Activated naive CD8-positive, alpha-beta T cell treated with anti-CD3 and anti-CD28 coated beads, Interleukin-2, amount 50 U/mL, for 24 hours (primary cell): ENCODE measurements at regions not wholly inside any gene's neighbourhood (a gene's known extent, or its start where the extent isn't known, plus 50 kb on each side); places are given as distances from the start of the nearest gene placed in this dataset.

Source experiments
- ATAC-seq: fragments of 150-1000 bp; cut with Tn5 transposase; one replicate; pipeline ENCODE4 v1.10.0; 2021
- DNase-seq: peaks from one replicate; pipeline ENCODE4 v3.0.0; 2021
- H3K27ac Mint-ChIP-seq: one replicate; pipeline ENCODE4 v1.8.0; 2021; ENCODE audit warnings: mild to moderate bottlenecking, mixed read lengths
- H3K27me3 Mint-ChIP-seq: one replicate; pipeline ENCODE4 v1.8.0; 2021; ENCODE audit warnings: mixed read lengths
- H3K36me3 Mint-ChIP-seq: one replicate; pipeline ENCODE4 v1.8.0; 2021; ENCODE audit warnings: low read depth, mixed read lengths
- H3K4me1 Mint-ChIP-seq: one replicate; pipeline ENCODE4 v1.8.0; 2021; ENCODE audit warnings: mixed read lengths
- H3K4me3 Mint-ChIP-seq: one replicate; pipeline ENCODE4 v1.8.0; 2021; ENCODE audit warnings: mild to moderate bottlenecking, moderate library complexity, mixed read lengths
- H3K9me3 Mint-ChIP-seq: one replicate; pipeline ENCODE4 v1.8.0; 2021; ENCODE audit warnings: mixed read lengths

DNA sequence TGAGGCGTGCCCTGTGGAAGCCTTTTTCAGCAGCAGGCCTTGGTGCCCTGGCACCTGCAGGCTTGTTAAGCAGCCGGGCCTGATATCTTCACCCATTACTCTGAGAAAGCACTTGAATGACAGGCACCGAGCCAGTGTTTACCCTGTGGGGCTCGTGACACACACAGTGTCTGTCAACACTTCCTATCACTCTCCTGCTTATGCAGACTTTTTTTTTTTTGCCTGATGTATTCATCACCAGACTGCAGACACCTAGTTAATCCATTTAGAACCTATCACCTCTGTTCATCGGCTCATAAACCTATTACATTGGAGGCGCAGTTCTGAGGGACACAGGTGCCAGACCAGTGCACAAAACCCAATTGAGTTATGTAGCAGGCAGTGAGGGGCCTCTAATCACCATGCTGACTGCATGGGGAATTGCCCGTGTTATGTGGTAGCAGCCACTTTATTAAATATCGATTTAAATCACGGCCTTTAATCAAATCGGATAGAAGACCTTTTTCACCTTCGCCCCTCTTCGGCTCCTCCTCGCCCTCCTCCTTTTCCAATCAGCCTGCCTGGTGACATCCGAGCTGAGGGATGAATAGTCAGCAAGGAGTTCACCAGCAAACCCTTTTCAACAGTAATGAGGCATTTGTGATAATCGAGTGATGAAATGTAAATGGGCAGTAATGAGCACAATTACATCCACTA, 962.9 kb upstream of the SLC35B3 start:
- no peaks in the 10 kb centered on the region for H3K4me1 Mint-ChIP-seq
- peaks cover 6% of the 10 kb centered on the region for H3K27me3 Mint-ChIP-seq
- no peak for ATAC-seq

DNA sequence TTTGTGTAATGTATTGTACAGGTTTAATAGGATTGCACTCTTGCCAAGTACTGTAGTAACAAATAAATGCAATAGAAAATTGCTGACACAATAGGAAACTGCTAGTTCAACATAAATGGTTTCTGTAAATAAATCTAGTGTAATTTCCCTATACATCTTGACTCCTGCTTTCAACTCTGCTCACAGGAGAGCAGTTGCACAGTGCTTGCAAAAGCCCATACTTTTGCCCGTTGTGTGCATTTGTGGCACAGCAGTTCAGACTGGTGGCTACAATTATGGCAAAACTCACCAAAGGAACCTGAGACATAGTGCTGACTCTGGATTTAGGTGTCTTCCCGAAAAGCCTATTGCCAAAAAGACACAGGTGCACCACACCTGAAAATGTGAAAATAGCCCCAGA, 953.3 kb upstream of the SLC35B3 start:
- ATAC-seq: no peak
- no peaks in the 10 kb centered on the region for H3K4me1 Mint-ChIP-seq
- no peaks in the 10 kb centered on the region for H3K36me3 Mint-ChIP-seq
- peaks cover 6% of the 10 kb centered on the region for H3K9me3 Mint-ChIP-seq
- no peaks in the 10 kb centered on the region for H3K27me3 Mint-ChIP-seq
- H3K4me3 Mint-ChIP-seq: no peak overlapping the region
- no peak overlapping the region for H3K27ac Mint-ChIP-seq
- DNase-seq: no peak

More for the DNA sequence above, 962.9 kb upstream of the SLC35B3 start:
- Mint-ChIP-seq H3K27ac (no peak overlapping the region), H3K36me3 (no peaks in the 10 kb centered on the region), H3K9me3 (no peaks in the 10 kb centered on the region), H3K4me3 (no peak overlapping the region)
- DNase-seq: no peak

DNA sequence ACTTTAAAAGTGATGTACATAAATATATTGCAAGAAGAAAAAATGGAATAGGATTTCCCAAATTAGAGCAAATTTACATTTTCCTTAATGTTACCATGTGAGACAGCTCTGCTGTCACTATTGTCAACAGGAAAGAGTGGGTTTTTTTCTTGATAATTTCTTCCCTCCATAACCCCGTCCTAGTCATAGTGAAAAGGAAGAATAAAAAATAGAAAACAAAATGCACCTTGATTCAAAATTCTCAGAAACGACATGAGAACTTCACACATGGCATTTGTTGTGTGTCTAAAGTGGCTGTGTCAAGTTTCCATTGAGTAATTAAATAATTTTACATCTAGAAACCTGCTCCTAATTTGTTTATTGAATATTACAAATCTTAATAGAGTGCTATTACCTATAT, 945.2 kb upstream of the SLC35B3 start:
- no peak overlapping the region for H3K4me3 Mint-ChIP-seq
- H3K27me3 Mint-ChIP-seq: no peaks in the 10 kb centered on the region
- no peaks in the 10 kb centered on the region for H3K4me1 Mint-ChIP-seq
- no peak overlapping the region for H3K27ac Mint-ChIP-seq
- ATAC-seq (no peak), DNase-seq (no peak)
- H3K36me3 Mint-ChIP-seq: no peaks in the 10 kb centered on the region
- H3K9me3 Mint-ChIP-seq: peaks cover 14% of the 10 kb centered on the region

DNA sequence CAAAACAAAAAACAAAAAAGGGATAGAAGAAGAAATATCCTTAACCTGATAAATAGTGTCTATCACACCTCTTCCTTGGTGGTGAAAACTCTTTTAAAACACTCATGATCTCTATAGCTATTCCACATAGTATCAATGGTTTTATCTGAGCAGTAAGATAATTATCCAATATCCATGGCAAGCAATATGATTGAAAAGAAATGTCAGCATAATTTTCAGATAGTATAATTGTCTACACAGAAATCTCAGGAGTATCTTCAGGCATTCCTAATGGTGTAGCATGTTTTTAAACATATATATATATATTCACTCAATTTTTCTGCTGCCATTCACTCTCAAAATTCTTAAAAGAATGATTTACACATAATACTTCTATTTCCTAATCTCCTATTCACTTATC, 938.0 kb upstream of the SLC35B3 start:
- Mint-ChIP-seq H3K4me1 (no peaks in the 10 kb centered on the region), H3K4me3 (no peak overlapping the region), H3K36me3 (no peaks in the 10 kb centered on the region), H3K27me3 (no peaks in the 10 kb centered on the region), H3K9me3 (no peaks in the 10 kb centered on the region), H3K27ac (no peak overlapping the region)
- ATAC-seq: no peak
- no peak for DNase-seq

DNA sequence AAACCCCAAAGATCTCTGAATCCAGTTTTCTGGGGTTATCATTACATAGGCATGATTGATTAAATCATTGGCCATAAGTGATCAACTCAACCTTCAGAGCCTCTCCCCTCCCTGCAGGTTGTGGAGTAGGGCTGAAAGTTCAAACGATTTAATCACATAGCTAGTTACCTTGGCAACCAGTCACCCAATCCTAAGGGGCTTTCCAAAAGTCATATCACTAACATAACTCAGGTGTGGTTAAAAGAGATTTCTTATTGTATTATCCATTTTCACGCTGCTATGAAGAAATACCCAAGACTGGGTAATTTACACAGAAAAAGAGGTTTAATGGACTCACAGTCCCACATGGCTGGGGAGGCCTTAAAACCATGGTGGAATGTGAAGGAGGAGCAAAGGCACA, 935.1 kb upstream of the SLC35B3 start:
- no peaks in the 10 kb centered on the region for H3K4me1 Mint-ChIP-seq
- H3K9me3 Mint-ChIP-seq: peaks cover 5% of the 10 kb centered on the region
- no peak overlapping the region for H3K4me3 Mint-ChIP-seq

DNA sequence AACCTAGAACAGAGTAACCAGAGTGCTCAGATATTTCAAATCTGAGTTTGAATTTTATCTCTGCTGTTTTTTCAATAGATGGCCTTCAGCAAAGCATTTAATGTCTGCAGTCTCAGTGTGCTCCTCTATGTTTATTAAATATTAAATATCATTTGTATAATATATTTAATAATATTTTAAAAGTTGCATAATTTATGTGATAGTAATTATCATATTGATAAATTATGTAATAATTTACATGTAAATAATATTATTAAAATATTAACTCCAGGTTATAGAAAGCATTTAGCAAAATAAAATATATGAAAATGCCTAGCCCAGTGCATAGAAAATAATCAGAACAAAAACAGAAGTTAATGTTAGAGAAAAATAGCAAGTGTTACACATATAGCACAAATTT, 930.0 kb upstream of the SLC35B3 start:
- Mint-ChIP-seq H3K4me3 (no peak overlapping the region), H3K9me3 (peaks cover 13% of the 10 kb centered on the region), H3K4me1 (no peaks in the 10 kb centered on the region), H3K27ac (no peak overlapping the region), H3K36me3 (no peaks in the 10 kb centered on the region), H3K27me3 (no peaks in the 10 kb centered on the region)
- no peak for ATAC-seq
- no peak for DNase-seq

More for the DNA sequence above, 935.1 kb upstream of the SLC35B3 start:
- Mint-ChIP-seq H3K36me3 (no peaks in the 10 kb centered on the region), H3K27me3 (no peaks in the 10 kb centered on the region), H3K27ac (no peak overlapping the region)
- no peak for ATAC-seq
- no peak for DNase-seq

DNA sequence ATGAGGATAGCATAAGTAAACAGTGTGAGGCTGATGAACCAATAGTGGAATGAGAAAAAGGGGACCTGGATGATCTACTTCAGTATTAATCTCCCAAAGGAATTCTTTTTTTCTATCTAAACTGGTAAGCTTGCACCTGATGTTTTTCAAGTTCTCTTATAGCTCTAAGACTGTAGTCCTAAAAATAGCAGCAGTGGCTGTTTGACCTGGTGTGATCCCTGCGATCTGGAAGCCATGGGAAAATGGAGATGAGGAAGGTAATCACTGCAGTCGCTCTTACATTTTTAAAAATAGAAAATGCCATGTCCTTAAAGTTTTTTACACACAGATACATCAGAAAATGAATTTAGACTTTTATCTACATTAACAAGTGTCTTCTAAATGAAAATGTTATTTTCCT, 926.4 kb upstream of the SLC35B3 start:
- Mint-ChIP-seq H3K27me3 (no peaks in the 10 kb centered on the region), H3K4me1 (no peaks in the 10 kb centered on the region), H3K27ac (no peak overlapping the region), H3K36me3 (no peaks in the 10 kb centered on the region), H3K4me3 (no peak overlapping the region), H3K9me3 (peaks cover 19% of the 10 kb centered on the region)
- no peak for ATAC-seq
- DNase-seq: no peak

DNA sequence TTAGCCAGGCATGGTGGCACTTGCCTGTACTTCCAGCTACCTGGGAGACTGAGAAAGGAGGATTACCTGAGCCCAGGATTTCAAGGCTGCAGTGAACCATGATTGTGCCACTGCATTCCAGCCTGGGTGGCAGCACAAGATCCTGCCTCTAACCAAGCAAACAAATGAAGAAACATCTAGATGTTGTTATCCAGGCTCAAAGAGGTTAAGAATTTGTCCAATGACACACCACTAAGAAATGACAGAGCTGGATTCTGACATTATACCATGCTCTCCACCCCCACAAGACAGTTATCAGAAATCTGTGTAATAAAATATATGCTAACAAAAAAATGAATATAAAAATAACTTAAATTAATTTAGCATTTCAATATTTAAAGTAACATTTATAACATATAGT, 925.5 kb upstream of the SLC35B3 start:
- ATAC-seq: no peak

DNA sequence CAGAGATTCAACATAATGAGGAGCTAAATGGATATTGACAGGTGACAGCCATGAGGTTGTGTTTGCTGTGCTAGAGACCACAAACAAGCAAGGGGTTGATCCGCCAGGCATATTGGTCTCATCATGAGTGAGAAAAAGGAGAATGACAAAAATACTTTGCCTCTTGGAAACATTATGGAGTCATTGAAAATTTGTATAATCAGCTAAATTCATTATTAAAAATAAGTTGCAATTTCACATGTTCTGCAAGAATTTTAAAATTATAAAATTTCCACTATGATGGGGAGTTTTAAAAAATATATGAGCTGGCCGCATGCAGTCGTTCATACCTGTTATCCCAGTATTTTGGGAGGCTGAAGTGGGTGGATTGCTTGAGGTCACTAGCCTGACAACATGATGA, 912.3 kb upstream of the SLC35B3 start:
- DNase-seq (no peak), ATAC-seq (no peak)
- Mint-ChIP-seq H3K4me1 (no peaks in the 10 kb centered on the region), H3K27ac (no peak overlapping the region), H3K36me3 (no peaks in the 10 kb centered on the region), H3K4me3 (no peak overlapping the region), H3K27me3 (no peaks in the 10 kb centered on the region), H3K9me3 (peaks cover 7% of the 10 kb centered on the region)

More for the DNA sequence above, 925.5 kb upstream of the SLC35B3 start:
- no peaks in the 10 kb centered on the region for H3K27me3 Mint-ChIP-seq
- no peak overlapping the region for H3K27ac Mint-ChIP-seq
- H3K4me3 Mint-ChIP-seq: no peak overlapping the region
- no peaks in the 10 kb centered on the region for H3K4me1 Mint-ChIP-seq
- no peak for DNase-seq
- H3K9me3 Mint-ChIP-seq: peaks cover 15% of the 10 kb centered on the region
- H3K36me3 Mint-ChIP-seq: no peaks in the 10 kb centered on the region

DNA sequence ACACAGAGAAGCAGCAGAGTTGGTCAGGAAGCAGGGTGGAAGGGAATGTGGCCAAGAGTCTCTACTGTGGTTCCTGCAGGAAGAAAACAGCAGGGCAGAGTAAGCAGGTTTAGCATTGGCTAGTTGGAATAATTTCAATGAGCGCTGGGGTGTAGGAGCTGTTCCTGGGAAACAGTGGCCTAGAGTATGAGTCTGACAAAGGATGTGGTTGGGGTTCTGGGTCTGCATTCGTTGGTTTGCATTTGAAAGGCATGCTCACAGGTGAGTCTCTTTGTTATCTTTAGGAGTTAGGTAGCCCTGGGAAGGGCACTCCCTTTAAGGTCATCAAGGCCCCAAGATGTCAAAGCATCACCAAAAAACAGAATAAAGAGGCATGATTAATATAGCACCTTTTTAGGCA, 911.6 kb upstream of the SLC35B3 start:
- Mint-ChIP-seq H3K36me3 (no peaks in the 10 kb centered on the region), H3K9me3 (peaks cover 7% of the 10 kb centered on the region), H3K27ac (no peak overlapping the region), H3K4me1 (no peaks in the 10 kb centered on the region), H3K27me3 (no peaks in the 10 kb centered on the region), H3K4me3 (no peak overlapping the region)
- no peak for ATAC-seq
- DNase-seq: no peak

DNA sequence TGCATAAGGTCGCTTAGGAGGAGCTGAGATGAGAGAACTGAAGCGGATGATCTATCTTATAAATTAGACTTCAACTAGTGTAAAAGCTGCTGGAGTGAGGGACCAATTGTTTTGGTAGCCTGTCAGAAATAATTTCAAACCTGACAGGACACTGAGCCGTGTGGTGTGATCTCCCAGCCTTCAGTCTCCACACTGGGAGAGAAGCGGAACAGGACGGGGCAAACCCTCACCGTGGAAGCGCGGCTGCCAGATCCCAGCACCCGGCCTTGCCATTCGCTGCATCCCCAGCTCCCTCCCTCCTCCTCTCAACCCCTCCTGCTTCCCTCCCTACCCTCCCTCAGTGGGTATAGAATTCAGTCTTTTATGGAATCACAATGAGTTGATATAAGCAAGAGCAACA, 900.1 kb upstream of the SLC35B3 start:
- H3K9me3 Mint-ChIP-seq: peaks cover 16% of the 10 kb centered on the region
- DNase-seq: no peak
- H3K36me3 Mint-ChIP-seq: no peaks in the 10 kb centered on the region
- H3K4me3 Mint-ChIP-seq: no peak overlapping the region
- H3K4me1 Mint-ChIP-seq: no peaks in the 10 kb centered on the region
- no peak overlapping the region for H3K27ac Mint-ChIP-seq
- H3K27me3 Mint-ChIP-seq: no peaks in the 10 kb centered on the region
- no peak for ATAC-seq

DNA sequence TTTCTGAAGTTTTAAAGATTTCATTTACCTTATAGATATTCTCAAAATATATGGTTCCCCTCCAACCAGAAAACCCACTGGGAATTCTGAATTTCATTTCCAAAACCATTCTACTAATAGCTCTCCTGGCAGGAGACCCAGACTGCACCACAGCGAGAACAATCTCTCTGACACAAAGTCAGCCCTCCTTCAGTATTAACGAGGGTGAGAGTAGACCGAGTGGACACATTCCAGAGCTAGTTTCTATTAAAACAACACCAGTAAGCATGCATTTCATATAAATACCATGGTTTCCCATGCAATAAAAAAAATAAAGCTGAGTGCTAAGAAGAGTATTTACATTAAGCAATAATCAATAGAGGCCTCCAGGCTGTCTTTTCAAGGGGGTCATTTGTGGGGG, 899.6 kb upstream of the SLC35B3 start:
- Mint-ChIP-seq H3K4me3 (no peak overlapping the region), H3K27ac (no peak overlapping the region), H3K27me3 (no peaks in the 10 kb centered on the region), H3K9me3 (peaks cover 16% of the 10 kb centered on the region), H3K36me3 (no peaks in the 10 kb centered on the region), H3K4me1 (no peaks in the 10 kb centered on the region)
- ATAC-seq (no peak), DNase-seq (no peak)

DNA sequence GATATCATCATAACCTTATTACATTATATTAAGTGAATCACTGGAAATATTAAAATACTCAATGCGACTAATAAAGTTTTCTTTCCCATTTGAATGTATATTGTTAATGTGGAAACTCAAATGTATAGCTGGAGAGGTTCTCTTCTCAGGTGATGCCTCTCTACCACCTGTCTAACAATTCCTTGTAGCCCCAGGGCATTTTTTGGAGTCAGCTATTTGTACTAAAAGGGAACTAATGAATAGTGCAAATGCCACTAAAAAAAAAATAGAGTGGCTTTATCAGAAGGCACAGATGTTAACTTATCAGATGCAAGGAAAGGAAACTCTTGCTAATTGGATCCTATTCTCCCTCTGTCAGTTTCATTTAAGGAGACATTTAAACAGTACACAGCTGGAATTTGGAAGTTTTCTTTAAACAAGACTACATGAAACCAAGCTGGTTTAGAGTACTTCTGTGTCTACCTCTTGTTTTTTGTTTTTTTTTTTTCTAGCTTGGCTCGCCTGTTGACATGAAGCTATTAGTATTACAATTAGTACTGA, 897.0 kb upstream of the SLC35B3 start:
- Mint-ChIP-seq H3K36me3 (no peaks in the 10 kb centered on the region), H3K9me3 (peaks cover 20% of the 10 kb centered on the region), H3K27me3 (no peaks in the 10 kb centered on the region), H3K4me1 (no peaks in the 10 kb centered on the region), H3K27ac (no peak overlapping the region), H3K4me3 (no peak overlapping the region)
- no peak for ATAC-seq
- no peak for DNase-seq

DNA sequence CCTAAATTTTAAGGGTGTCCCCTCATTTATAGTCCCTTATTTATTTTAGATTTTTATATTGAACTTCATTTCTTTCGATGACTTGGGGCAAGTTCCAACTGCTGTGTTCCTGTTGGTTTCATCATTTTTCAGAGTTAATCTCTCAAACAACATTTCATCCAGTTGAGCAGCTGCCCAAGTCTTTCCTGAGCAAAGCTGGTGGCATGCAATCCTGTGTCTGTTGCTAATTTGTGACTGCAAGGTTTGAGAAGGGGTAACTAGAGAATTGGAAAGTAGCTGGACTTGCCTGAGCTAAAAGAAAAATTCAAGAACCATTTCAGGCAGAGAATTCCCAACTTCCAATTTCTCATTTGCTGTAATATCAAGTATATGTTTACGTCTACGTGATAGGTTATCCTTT, 881.5 kb upstream of the SLC35B3 start:
- no peak overlapping the region for H3K27ac Mint-ChIP-seq
- no peak for ATAC-seq
- no peaks in the 10 kb centered on the region for H3K36me3 Mint-ChIP-seq
- no peaks in the 10 kb centered on the region for H3K4me1 Mint-ChIP-seq
- no peak overlapping the region for H3K4me3 Mint-ChIP-seq
- H3K27me3 Mint-ChIP-seq: no peaks in the 10 kb centered on the region
- no peaks in the 10 kb centered on the region for H3K9me3 Mint-ChIP-seq
- no peak for DNase-seq

DNA sequence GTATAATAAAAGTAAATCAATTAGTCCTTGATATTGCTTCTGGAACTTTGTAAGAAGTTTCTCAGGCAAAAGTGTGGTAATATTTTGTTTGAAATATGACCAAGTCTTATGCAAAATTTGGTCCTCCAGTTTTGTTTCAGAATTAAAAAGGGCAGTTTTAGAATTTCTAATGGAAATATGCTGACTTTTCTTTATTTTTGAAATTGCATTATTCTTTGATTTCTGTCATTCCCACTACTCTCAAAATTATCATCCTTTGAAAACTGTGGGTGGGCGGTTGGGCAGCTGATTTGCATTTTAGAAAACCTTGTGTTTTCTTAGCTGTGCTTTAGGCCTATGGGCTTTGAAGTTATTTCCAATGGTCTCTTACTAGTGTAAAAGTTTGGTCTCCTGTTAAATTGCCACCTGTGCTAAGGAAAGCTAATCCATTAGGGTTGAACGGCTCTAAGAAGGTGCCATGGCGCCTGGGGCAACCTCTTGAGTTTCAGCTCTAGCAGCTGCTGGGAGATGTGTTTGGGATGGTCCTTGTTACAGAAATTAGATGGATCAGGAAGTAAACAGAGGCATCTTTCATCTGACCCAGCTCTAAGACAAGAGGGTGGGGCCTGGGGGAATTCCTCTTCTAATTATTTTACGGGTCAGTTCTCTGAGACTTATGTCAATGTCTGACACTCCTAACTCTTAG, 880.8 kb upstream of the SLC35B3 start:
- no peaks in the 10 kb centered on the region for H3K36me3 Mint-ChIP-seq
- no peak overlapping the region for H3K4me3 Mint-ChIP-seq
- H3K27ac Mint-ChIP-seq: no peak overlapping the region
- no peaks in the 10 kb centered on the region for H3K4me1 Mint-ChIP-seq
- ATAC-seq (no peak), DNase-seq (no peak)
- no peaks in the 10 kb centered on the region for H3K9me3 Mint-ChIP-seq
- H3K27me3 Mint-ChIP-seq: no peaks in the 10 kb centered on the region
